Urinary bladder (tissue), 3 donors: ENCODE measurements at regions not wholly inside any gene's neighbourhood (a gene's known extent, or its start where the extent isn't known, plus 50 kb on each side); places are given as distances from the start of the nearest gene placed in this dataset.

Source experiments
- DNase-seq: peaks from one replicate; pipeline ENCODE4 v3.0.0-alpha.2; 2015; ENCODE audit errors: extremely low spot score
- H3K27ac ChIP-seq: one replicate; pipeline ENCODE4 v1.5.1; 2013; ENCODE audit warnings: low read depth, mild to moderate bottlenecking, moderate library complexity
- H3K36me3 ChIP-seq: one replicate; pipeline ENCODE4 v1.6.1; 2013; ENCODE audit warnings: mild to moderate bottlenecking, moderate library complexity; ENCODE audit not compliant: insufficient read depth
- H3K4me1 ChIP-seq: one replicate; pipeline ENCODE4 v1.6.1; 2013; ENCODE audit warnings: mild to moderate bottlenecking, moderate library complexity; ENCODE audit not compliant: insufficient read depth
- H3K4me3 ChIP-seq: one replicate; pipeline ENCODE4 v1.5.1; 2013; ENCODE audit warnings: low read depth, low read length
- WGBS: extraction: QIAGEN DNeasy Blood & Tissue Kit; methylation state at CpG from one replicate; pipeline ENCODE4 v1.1.7; 2013; 5-methylcytosine and 5-hydroxymethylcytosine counted together
- donor health status: healthy with polysubstance abuse.
- donor health status: healthy.

DNA sequence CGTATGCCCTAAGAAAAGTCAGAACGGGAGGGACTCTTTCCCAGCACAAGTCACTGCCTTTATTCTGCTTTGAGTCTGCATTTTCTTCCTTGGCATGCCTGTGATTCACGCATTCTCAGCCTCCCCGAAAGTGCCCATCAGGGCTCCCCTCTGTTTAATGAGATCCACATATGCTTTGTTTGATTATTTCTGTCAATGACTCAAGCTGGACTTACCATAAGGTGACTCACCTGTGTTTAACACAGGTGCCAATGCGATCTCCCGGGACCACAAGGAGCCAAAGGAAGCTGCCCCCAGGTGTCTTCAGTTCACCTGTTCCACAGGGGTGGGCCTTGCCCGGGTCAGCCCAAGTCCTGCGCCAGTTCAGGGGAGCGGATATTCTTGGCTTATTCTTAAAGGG is 386.0 kb upstream of the SHH start:
- 86% methylated on average over 9 of the region's 9 CpGs for WGBS
- no peak overlapping the region for H3K27ac ChIP-seq
- no peak for DNase-seq
- no peak overlapping the region for H3K4me3 ChIP-seq
- no peaks in the 10 kb centered on the region for H3K36me3 ChIP-seq
- H3K4me1 ChIP-seq, result no peaks in the 10 kb centered on the region

DNA sequence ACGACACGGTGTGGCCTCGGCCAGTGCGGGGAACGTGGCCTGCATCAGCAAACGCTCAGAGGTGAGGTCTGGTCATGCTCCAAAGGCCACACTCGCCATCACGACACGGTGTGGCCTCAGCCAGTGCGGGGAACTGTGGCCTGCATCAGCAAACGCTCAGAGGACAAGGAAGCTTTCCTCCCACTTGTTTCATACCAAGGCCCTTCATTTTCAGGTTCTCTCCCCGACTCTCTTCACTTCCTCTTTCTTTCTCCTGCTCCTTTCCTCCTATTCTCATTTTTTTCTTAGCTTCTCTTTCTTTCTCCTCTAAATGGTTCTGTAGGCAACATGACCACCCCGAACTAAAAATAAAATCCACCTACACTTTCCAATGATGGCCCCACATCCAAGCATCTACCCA is 384.4 kb upstream of the SHH start:
- no peak for DNase-seq
- Histone ChIP-seq H3K4me1 (no peaks in the 10 kb centered on the region), H3K36me3 (no peaks in the 10 kb centered on the region), H3K4me3 (no peak overlapping the region), H3K27ac (no peak overlapping the region)
- WGBS, result 87% methylated on average over 13 of the region's 13 CpGs

DNA sequence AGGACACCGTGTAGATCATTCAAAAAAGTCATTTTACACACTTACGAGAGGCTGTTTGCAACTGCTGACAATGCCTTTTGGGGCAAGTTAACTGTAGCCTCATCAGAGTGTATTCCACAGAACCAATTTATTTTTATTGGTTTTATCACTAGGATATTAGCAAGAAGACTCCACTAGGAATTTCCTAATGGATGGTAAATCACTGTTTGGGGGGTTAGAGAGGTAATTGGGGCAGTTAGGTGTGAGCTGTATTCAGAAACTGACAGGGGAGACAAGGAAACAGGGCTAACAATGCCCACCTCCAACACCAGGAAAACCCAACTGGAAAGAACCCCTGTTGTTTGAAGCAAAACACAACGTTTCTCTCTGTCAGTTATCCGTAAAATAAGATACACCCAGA is 383.0 kb upstream of the SHH start:
- Histone ChIP-seq H3K36me3 (no peaks in the 10 kb centered on the region), H3K4me3 (no peak overlapping the region), H3K4me1 (no peaks in the 10 kb centered on the region), H3K27ac (no peak overlapping the region)
- 42% methylated on average over 4 of the region's 4 CpGs for WGBS
- DNase-seq, result no peak

DNA sequence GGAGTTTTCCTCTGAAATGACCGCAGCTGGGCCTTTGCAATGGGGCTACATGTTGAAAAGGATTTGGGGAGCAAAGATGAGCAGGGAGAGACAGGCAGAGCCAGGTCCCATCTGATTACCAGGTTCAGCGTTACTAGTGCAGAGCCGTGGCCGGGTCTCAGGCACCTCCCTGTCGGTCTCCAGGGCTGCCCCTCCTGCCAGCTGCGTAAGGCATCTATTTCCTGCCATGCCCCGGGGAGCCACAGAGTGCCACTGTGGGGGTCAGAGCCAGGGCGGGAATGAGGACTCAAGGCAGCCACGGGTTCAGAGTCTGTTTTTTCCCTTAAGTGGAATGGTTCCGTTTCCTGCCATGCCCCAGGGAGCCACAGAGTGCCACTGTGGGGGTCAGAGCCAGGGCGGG is 382.6 kb upstream of the SHH start:
- Histone ChIP-seq H3K4me1 (no peaks in the 10 kb centered on the region), H3K27ac (no peak overlapping the region), H3K4me3 (no peak overlapping the region), H3K36me3 (no peaks in the 10 kb centered on the region)
- DNase-seq, result no peak
- WGBS, result 43% methylated on average over 11 of the region's 11 CpGs

DNA sequence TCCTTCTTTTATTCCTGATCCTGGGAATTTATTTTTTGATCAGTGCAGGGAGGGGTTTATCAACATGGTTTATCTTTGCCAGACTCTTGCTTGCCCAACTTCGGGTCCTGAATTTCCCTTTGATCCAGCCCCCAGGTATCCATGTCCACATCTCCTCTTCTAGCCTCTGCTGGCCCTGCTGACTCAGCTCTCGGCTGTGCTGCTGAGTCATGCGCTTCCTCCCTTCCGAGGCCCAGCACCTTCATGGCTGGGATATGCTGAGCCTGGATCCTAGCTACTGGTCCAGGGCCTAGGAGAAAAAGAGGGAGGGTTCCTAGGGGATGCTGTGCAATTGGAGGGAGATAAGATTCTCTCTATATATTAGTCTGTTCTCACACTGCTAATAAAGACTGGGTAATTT is 380.7 kb upstream of the SHH start:
- H3K4me1 ChIP-seq, result no peaks in the 10 kb centered on the region
- no peak overlapping the region for H3K27ac ChIP-seq
- WGBS, result 70% methylated on average over 4 of the region's 4 CpGs
- no peaks in the 10 kb centered on the region for H3K36me3 ChIP-seq
- no peak for DNase-seq
- no peak overlapping the region for H3K4me3 ChIP-seq

DNA sequence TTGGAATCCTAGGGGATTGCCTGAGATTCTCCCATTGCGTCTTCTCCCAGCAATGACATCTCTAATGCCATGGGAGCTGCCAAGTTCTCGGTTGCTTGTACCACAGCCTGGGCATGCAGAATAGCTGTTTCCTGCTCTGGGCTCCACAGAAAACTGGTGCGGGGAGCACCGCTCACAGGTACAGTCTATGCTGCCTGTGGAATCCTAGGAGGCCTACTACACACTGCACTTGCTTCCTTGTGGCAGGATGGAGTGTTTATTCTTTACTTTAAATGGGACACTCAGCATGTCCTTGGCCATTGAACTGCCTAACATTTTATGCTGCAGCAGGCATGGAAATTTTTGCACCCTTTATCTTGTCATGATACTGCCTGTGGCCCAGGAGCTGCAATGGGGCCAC is 378.8 kb upstream of the SHH start:
- no peaks in the 10 kb centered on the region for H3K4me1 ChIP-seq
- WGBS, result 90% methylated on average over 4 of the region's 4 CpGs
- no peak for DNase-seq
- H3K36me3 ChIP-seq, result no peaks in the 10 kb centered on the region
- no peak overlapping the region for H3K4me3 ChIP-seq
- no peak overlapping the region for H3K27ac ChIP-seq

DNA sequence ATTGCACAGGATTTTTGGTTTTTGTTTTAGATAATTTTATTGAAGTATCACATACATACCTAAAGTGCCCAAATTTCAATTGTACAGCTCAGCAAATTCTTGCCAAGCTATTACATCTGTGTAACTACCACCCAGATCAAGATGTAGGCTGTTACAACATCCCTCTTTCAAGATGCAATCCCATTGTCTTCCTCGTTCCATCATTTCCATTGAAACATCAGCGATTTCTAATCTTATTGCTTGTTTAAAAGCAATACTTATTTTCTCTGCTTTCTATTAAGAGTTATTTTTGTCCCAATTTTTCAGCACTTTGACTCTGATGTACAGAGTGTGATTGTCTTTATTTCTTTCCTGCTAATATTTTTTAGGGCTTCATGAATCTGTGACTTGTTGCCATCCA is 372.8 kb upstream of the SHH start:
- H3K27ac ChIP-seq, result no peak overlapping the region
- DNase-seq, result no peak
- no peaks in the 10 kb centered on the region for H3K4me1 ChIP-seq
- no peak overlapping the region for H3K4me3 ChIP-seq
- H3K36me3 ChIP-seq, result no peaks in the 10 kb centered on the region
- WGBS, result 96% methylated on average over 2 of the region's 2 CpGs

DNA sequence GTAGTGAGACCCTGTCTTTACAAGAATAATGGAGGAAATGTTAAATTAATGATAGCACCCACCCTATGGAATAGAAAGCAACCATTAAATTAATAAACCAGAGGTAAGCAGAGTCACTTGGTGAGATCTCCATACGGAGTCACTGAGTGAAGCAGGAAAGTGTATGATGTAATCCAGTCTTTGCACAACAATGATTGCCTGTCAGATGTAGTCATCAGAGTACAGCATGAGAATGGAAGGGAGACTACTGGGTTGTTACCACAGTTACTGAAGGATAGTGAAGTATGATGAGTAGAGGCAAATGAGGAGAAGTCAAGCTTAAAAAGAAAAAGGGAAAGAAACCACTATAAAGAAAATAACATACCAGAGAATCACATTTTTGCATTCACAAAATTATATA is 371.9 kb upstream of the SHH start:
- Histone ChIP-seq H3K4me3 (no peak overlapping the region), H3K36me3 (no peaks in the 10 kb centered on the region), H3K27ac (no peak overlapping the region), H3K4me1 (no peaks in the 10 kb centered on the region)
- WGBS, result 60% methylated on average over 1 of the region's 1 CpG
- no peak for DNase-seq

DNA sequence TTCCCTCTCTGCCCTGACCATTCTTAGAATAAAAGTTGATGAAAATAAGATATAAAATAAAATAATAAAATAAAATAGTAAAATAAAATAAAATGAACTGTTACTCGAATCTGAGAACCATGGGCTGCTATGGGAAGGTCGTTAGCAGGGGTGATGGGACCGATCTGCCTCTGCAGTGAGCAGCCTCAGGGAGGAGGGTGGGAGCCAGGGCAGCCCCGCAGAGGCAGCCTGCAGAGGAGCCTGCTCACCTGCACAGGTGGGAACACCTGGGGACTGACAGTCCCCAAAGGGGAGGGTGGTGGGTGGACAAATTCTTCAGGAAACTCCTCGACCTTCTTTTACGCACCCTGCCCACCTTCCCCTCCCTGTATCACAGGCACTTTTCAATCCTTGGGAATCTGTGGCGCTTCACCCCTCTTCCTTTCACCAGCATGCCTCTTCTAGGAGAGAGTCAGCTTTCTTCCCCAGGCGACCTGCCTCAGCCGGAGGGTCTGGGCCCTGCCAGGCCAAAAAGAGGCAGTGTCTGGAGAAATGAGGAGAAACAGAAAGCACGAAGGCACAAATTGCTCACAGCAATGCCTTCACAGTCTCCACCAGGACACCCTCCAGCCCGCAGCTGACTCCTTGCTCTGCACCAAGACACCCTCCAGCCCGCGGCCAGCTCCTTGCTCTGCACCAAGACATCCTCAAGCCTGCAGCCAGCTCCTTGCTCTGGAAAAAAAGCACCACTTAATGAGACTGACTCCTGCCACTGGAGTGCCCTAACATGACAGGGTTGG is 368.4 kb upstream of the SHH start:
- WGBS, result 80% methylated on average over 13 of the region's 13 CpGs
- Histone ChIP-seq H3K27ac (no peak overlapping the region), H3K4me3 (no peak overlapping the region), H3K36me3 (no peaks in the 10 kb centered on the region), H3K4me1 (no peaks in the 10 kb centered on the region)
- no peak for DNase-seq

DNA sequence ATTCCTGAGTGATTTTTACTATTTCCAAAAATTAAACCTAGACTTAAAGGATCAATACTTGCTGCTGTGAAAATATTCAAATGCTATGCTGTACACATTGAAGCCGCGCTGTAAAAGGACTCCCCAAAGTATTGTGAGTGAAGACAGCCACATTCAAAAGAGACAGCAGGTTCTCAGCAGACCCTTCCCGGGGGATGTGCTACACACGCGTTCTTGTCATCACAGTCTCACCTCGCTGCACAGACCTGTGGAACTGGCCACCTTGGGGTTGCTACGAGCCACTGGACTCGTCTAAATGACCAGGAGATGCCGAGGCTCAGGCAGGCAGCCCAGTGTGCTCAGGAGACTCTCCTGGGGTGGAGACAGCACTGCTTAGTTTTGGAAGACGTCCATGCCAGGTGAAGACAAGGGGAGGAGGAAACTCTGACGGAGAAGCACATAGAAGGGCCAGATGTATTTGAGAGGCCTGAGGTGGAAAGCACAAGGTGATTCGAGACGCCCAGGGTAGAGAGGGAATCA is 367.7 kb upstream of the SHH start:
- Histone ChIP-seq H3K4me3 (no peak overlapping the region), H3K4me1 (no peaks in the 10 kb centered on the region), H3K27ac (no peak overlapping the region), H3K36me3 (no peaks in the 10 kb centered on the region)
- WGBS, result 81% methylated on average over 13 of the region's 13 CpGs
- DNase-seq, result no peak

DNA sequence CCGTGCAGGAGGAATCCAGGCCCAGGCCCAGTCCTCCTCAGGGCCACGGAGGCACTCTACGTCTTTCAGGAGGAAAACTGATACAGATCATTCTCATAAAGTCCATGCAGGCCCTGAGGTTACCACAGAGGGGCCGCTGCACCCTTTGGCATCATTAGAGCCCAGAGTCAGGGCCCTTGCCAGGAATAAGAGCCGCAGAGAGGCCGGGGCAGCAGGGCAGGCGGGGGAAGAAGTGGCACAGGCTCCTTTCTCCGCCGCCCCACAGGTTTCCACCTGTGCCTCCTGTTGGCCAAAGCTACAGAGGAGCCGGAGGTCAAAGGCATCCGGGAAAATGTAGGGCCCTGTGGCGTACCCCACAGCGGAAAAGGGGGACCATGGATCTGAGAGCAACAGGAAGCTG is 366.6 kb upstream of the SHH start:
- DNase-seq, result no peak
- WGBS, result 83% methylated on average over 13 of the region's 13 CpGs
- Histone ChIP-seq H3K4me3 (no peak overlapping the region), H3K4me1 (no peaks in the 10 kb centered on the region), H3K36me3 (no peaks in the 10 kb centered on the region), H3K27ac (no peak overlapping the region)

DNA sequence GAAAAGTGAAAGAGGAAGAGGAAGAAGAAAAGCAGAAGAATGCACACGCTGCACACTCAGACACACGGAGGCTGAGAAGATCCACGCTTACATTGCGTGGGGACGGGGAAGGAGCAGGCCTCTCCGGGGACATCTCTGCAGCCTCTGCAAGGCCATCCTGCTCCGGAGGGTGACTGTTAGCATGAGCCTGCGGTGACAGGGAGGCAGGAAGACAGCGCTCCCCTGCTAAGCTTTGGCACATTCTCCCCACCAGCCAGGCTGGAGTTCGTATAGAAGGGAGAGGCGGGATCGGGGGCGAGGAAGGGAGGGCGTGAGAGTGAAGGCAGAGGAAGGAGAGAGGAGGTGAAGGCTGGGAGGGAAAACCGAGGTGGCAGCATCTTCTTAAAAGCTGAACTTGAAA is 366.0 kb upstream of the SHH start:
- H3K27ac ChIP-seq, result no peak overlapping the region
- no peak for DNase-seq
- H3K4me1 ChIP-seq, result no peaks in the 10 kb centered on the region
- H3K4me3 ChIP-seq, result no peak overlapping the region
- no peaks in the 10 kb centered on the region for H3K36me3 ChIP-seq
- 50% methylated on average over 15 of the region's 15 CpGs for WGBS

DNA sequence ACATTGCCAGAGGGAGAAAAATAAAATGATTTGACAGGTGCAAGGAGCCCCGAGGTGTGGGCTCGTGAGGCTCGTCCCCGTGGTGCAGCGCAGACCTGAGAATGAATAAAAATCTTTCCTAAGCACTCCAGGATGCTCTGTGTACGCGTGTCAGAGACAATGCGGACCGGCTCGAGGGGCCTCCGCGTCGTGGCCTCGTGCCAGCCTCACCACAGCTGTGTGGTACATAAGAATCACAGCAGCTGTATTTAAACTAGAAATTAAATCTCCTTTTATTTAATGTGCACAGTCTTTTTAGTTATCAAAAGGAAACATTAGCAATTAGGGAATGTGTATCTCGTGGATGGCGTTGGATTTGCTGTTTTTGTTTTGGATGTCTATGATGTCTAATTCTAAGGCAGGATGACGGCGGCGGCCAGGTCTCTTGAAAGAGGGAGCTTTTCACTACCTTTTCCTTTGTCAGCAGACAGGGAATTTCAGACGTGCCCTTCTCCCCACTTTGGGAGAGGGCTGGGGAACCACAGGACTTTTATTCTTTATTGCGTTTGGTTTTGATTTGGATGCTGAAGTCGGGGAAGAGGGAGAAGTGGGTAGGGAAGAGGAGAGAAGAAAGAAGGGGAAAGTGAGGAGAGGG is 365.3 kb upstream of the SHH start:
- H3K4me1 ChIP-seq, result no peaks in the 10 kb centered on the region
- no peaks in the 10 kb centered on the region for H3K36me3 ChIP-seq
- 65% methylated on average over 22 of the region's 22 CpGs for WGBS
- no peak for DNase-seq
- no peak overlapping the region for H3K27ac ChIP-seq
- H3K4me3 ChIP-seq, result no peak overlapping the region

DNA sequence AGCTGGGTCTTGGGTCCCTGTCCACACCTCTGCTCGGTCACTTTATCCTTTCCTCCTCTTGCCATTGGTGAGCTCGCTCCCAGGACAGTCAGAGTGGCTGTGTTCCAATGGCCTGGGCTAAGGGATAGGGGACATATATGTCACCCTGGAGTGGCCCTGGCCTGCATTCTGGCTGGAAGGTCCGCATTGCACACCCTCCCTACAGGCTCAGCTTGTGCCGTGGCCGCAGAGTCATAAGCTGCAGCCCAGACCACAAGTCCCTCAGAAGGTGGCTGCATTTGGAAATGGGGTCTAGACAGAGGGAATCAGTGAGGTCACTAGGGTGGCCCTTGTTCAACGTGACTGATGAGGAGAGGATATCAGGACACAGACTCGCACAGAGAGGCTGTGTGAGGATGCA is 363.8 kb upstream of the SHH start:
- H3K4me1 ChIP-seq, result no peaks in the 10 kb centered on the region
- no peak for DNase-seq
- H3K36me3 ChIP-seq, result no peaks in the 10 kb centered on the region
- no peak overlapping the region for H3K4me3 ChIP-seq
- WGBS, result 85% methylated on average over 7 of the region's 7 CpGs
- no peak overlapping the region for H3K27ac ChIP-seq
